ENCODE measurements at regions not wholly inside any gene's neighbourhood (a gene's known extent, or its start where the extent isn't known, plus 50 kb on each side); places are given as distances from the start of the nearest gene placed in this dataset.
"Not testable (repeated sequence)": the region's sequence is repeated elsewhere in the genome, so short reads cannot be mapped to it uniquely, and the experiment has no call there.

- no peak overlapping the region for H3K4me3 ChIP-seq (ENCODE audit: low read depth, low read length)
- CTCF ChIA-PET: interaction anchor here (0.9 to 2.1 kb wide), 9 partner anchors 10 to 252 kb away, joined by 3 to 6 read pairs (median 4); no protein-coding TSS in a partner anchor
- no peaks in the 10 kb centered on the region for H3K27me3 ChIP-seq (ENCODE audit: control insufficient read depth, insufficient read depth, low read length)
- DNase-seq (ENCODE audit: low read depth): no peak
- 0 out of 2 replicates have a peak, but pooled peaks have one; percentile 7 for TF ChIP-seq CTCF (IDR thresholded peaks at IDR 0.05; ENCODE audit: insufficient read depth, low read depth, low read length)
- H3K36me3 ChIP-seq (ENCODE audit: control insufficient read depth, insufficient read depth, low read length): no peaks in the 10 kb centered on the region
- POLR2A ChIA-PET: no interaction called here
Observed at GRCh38 chr14:71165121-71166031, 258.1 kb downstream of the PCNX1 start.

DNA sequence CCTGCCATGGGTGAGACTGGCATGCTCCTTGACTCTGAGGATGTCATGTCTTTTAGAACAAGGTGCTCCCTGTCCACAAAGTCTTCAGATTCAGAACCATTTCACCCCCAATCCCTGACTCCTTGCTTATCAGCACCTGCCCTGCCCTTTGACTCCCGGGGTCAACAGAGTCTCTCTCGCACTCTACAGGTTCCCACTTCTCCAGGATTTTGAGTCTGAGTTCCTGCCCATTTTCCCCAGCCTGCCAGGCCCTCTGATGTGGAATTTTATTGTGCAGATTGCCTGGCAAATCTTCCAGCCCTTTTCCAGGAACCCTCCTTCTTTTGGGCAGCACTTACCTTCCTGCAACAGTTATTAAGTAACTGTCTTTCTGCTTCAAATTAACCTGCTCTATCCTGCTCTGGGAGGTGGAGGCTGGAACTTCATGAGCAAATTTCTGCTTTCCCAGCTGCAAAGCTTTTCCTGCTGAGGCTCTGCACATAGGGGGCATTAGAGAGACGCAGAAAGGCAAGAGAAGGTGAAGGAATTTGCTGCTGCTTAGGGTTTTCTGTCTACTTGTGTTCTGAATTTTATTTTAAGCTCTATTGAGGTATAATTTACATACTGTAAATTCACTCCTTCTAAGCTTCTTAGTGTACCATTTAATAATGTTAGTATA is 259.1 kb downstream of the PCNX1 start:
- POLR2A ChIA-PET: interaction anchor here (0.5 kb wide), 1 partner anchor 1318 kb away, joined by 9 read pairs; no protein-coding TSS in a partner anchor

GRCh38 chr14:71167325-71167950 is 260.2 kb downstream of the PCNX1 start:
- H3K27me3 ChIP-seq (ENCODE audit: control insufficient read depth, insufficient read depth, low read length); POLR2A ChIA-PET; DNase-seq (ENCODE audit: low read depth); H3K4me3 ChIP-seq (ENCODE audit: low read depth, low read length); H3K36me3 ChIP-seq (ENCODE audit: control insufficient read depth, insufficient read depth, low read length): not testable (repeated sequence)
- CTCF ChIA-PET: interaction anchor here (0.7 to 2.1 kb wide), 5 partner anchors 23 to 188 kb away, joined by 3 to 6 read pairs (median 3); no protein-coding TSS in a partner anchor

More for the DNA sequence above, 259.1 kb downstream of the PCNX1 start:
- Histone ChIP-seq H3K27me3 (ENCODE audit: control insufficient read depth, insufficient read depth, low read length) (no peaks in the 10 kb centered on the region), H3K4me3 (ENCODE audit: low read depth, low read length) (no peak overlapping the region), H3K36me3 (ENCODE audit: control insufficient read depth, insufficient read depth, low read length) (no peaks in the 10 kb centered on the region)
- DNase-seq (ENCODE audit: low read depth): no peak
- peak; percentile 73 for TF ChIP-seq CTCF (IDR thresholded peaks at IDR 0.05; ENCODE audit: insufficient read depth, low read depth, low read length)
- CTCF ChIA-PET: interaction anchor here (0.7 to 2.1 kb wide), 9 partner anchors 15 to 587 kb away, joined by 3 to 6 read pairs (median 3); no protein-coding TSS in a partner anchor

DNA sequence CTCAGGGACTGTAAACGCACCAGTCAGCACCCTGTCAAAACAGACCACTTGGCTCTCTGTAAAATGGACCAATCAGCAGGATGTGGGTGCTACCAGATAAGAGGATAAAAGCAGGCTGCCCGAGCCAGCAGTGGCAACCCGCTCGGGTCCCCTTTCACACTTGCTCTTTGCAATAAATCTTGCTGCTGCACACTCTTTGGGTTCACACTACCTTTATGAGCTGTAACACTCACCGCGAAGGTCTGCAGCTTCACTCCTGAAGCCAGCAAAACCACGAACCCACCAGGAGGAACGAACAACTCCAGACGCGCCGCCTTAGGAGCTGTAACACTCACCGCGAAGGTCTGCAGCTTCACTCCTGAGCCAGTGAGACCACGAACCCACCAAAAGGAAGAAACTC is 260.9 kb downstream of the PCNX1 start:
- H3K36me3 ChIP-seq (ENCODE audit: control insufficient read depth, insufficient read depth, low read length); POLR2A ChIA-PET; H3K4me3 ChIP-seq (ENCODE audit: low read depth, low read length); H3K27me3 ChIP-seq (ENCODE audit: control insufficient read depth, insufficient read depth, low read length); DNase-seq (ENCODE audit: low read depth): not testable (repeated sequence)
- CTCF ChIA-PET: interaction anchor here (1.0 to 1.7 kb wide), 2 partner anchors 17 to 188 kb away, joined by 3 to 4 read pairs; no protein-coding TSS in a partner anchor

DNA sequence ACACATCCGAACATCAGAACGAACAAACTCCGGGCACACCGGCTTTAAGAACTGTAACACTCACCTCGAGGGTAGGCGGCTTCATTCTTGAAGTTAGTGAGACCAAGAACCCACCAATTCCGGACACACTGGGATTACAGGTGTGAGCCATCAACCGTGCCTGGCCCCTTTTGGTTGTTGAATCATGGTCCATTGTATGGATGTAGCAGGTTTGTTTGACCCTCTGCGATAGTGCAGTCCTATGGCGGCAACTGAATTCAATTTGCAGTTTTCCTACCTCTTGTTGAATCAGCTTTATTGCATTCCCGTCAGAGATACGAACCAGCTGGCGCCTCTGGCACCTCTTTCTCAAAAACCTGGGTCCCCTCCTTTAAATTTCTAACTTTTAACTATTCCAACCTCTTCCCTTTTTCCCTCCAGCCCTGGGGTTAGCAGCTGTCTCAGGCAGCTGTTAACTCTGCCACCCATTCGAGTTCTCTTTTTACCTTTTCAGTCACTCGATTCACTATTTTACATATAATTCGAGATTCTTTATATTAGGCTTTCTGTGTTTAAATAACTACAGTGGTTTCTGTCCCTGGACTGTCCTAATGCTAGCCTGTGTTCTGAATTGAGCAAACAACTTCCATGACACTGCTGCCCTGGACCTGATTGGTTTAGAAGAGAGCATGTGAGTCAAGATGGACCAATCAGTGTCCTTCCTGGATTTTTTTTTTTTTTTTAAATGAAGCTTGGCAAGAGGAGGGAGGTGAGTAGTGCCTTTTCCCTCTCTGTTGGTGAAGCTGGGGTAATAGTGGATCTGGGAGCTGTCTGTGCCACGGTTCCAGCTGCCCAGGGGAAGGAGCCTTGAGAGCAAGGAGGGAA is 261.5 kb downstream of the PCNX1 start:
- CTCF ChIA-PET: interaction anchor here (1.0 to 1.7 kb wide), 2 partner anchors 16 to 187 kb away, joined by 3 to 4 read pairs; no protein-coding TSS in a partner anchor
- Histone ChIP-seq H3K36me3 (ENCODE audit: control insufficient read depth, insufficient read depth, low read length) (no peaks in the 10 kb centered on the region), H3K27me3 (ENCODE audit: control insufficient read depth, insufficient read depth, low read length) (no peaks in the 10 kb centered on the region), H3K4me3 (ENCODE audit: low read depth, low read length) (no peak overlapping the region)
- no peak for DNase-seq (ENCODE audit: low read depth)
- POLR2A ChIA-PET: interaction anchor here (0.6 kb wide), 1 partner anchor 16 kb away, joined by 5 read pairs; no protein-coding TSS in a partner anchor
- no peak for TF ChIP-seq CTCF (IDR thresholded peaks at IDR 0.05; ENCODE audit: insufficient read depth, low read depth, low read length)

Measured in BJ (cell line).